BLaER1 treated with 17β-estradiol and CSF1 and Interleukin-3, amounts not matched to agents 10 nM and 100 nM (cell line): ENCODE measurements at regions not wholly inside any gene's neighbourhood (a gene's known extent, or its start where the extent isn't known, plus 50 kb on each side); places are given as distances from the start of the nearest gene placed in this dataset.
"Not testable (repeated sequence)": the region's sequence is repeated elsewhere in the genome, so short reads cannot be mapped to it uniquely, and the experiment has no call there.

Experiments
- H3K27ac ChIP-seq, 11 experiments: shearing (Covaris generic); formaldehyde crosslinking; 2 replicates each; pipeline ENCODE4 v1.8.1; 2022
- H3K27me3 ChIP-seq, 11 experiments: shearing (Covaris generic); formaldehyde crosslinking; 2 replicates each; pipeline ENCODE4 v1.8.1; 2022
- H3K36me3 ChIP-seq, 11 experiments: shearing (Covaris generic); formaldehyde crosslinking; 2 replicates each; pipeline ENCODE4 v1.8.1; 2022
- H3K4me1 ChIP-seq, 10 experiments: shearing (Covaris generic); formaldehyde crosslinking; 2 replicates each; pipeline ENCODE4 v1.8.1; 2022
- H3K4me2 ChIP-seq, 11 experiments: shearing (Covaris generic); formaldehyde crosslinking; 2 replicates each; pipeline ENCODE4 v1.8.1; 2022
- H3K4me3 ChIP-seq, 10 experiments: shearing (Covaris generic); formaldehyde crosslinking; 2 replicates each; pipeline ENCODE4 v1.8.1; 2022
- H3K9ac ChIP-seq, 11 experiments: shearing (Covaris generic); formaldehyde crosslinking; 2 replicates each; pipeline ENCODE4 v1.8.1; 2022
- H3K9me3 ChIP-seq, 11 experiments: shearing (Covaris generic); formaldehyde crosslinking; replicated peaks in 1 of 11; 2 replicates each; pipeline ENCODE4 v1.8.1; 2022
- H4K20me1 ChIP-seq, 11 experiments: shearing (Covaris generic); formaldehyde crosslinking; 2 replicates each; pipeline ENCODE4 v1.8.1; 2022
- Cebpa-rat ChIP-seq, 11 experiments: shearing (Covaris generic); IDR thresholded peaks; 2 replicates each; pipeline ENCODE4 v1.8.1; 2022

DNA sequence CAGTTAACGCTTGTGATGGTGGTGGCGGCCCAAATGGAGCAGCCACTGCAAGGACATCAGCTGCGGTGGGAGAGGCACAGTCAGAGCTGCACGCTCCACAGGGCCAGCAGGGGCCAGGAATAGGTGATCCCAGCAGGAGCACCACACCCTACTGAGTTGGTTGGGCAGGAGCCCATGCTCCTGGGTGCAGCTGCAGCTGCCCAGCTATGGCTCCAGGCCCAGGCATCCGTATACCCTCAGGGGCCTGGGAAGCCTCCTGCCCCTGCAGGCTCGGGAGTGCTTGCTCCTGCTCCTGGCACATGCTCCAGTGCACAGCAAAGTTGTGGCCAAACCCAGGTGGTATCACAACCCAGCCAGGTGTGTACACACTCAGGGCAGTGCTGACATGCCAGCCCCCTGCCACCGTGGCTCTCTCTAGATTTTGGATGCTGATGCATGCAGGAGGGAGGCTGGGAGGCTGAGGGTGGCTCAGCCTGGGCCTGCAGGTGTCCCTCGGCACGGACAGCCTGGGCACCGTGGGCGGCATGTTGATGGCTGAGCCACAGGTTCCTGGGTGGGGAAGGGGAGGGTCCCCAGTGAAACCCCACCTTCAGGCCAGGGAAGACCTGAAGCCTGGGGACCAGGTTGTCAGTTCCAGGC, 150.2 kb downstream of the CXXC4 start:
- Histone ChIP-seq H3K9ac (no peak overlapping the region), H3K27me3 (no peaks in the 10 kb centered on the region), H3K4me3 (no peak overlapping the region), H3K9me3 (peaks cover 17 to 21% (median 19%) of the 10 kb centered on the region in 11 experiments), H3K27ac (no peak overlapping the region), H3K4me2 (no peak overlapping the region), H3K36me3 (no peaks in the 10 kb centered on the region), H4K20me1 (no peaks in the 10 kb centered on the region), H3K4me1 (no peaks in the 10 kb centered on the region)
- TF ChIP-seq Cebpa-rat (IDR thresholded peaks at IDR 0.05), result no peak

DNA sequence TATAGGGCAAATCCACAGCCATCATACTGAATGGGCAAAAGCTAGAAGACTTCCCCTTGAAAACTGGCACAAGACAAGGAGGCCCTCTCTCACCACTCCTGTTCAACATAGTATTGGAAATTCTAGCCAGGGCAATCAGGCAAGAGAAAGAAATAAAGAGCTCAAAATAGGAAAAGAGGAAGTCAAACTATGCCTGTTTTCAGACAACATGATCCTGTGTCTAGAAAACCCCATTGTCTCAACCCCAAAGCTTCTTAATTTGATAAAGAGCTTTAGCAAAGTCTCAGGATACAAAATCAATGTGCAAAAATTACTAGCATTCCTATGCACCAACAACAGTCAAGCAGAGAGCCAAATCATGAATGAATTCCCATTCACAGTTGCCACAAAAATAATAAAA, 160.3 kb downstream of the CXXC4 start:
- no peak overlapping the region for H3K4me3 ChIP-seq
- H3K27me3 ChIP-seq, result no peaks in the 10 kb centered on the region
- no peaks in the 10 kb centered on the region for H3K4me1 ChIP-seq
- H4K20me1 ChIP-seq, result no peaks in the 10 kb centered on the region
- H3K9me3 ChIP-seq, result peaks cover 0 to 6% (median 0%) of the 10 kb centered on the region in 11 experiments; a peak in 2 of 22 replicates
- H3K9ac ChIP-seq, result no peak overlapping the region
- H3K36me3 ChIP-seq, result no peaks in the 10 kb centered on the region
- no peak overlapping the region for H3K27ac ChIP-seq
- no peak for TF ChIP-seq Cebpa-rat (IDR thresholded peaks at IDR 0.05)
- H3K4me2 ChIP-seq, result no peak overlapping the region

DNA sequence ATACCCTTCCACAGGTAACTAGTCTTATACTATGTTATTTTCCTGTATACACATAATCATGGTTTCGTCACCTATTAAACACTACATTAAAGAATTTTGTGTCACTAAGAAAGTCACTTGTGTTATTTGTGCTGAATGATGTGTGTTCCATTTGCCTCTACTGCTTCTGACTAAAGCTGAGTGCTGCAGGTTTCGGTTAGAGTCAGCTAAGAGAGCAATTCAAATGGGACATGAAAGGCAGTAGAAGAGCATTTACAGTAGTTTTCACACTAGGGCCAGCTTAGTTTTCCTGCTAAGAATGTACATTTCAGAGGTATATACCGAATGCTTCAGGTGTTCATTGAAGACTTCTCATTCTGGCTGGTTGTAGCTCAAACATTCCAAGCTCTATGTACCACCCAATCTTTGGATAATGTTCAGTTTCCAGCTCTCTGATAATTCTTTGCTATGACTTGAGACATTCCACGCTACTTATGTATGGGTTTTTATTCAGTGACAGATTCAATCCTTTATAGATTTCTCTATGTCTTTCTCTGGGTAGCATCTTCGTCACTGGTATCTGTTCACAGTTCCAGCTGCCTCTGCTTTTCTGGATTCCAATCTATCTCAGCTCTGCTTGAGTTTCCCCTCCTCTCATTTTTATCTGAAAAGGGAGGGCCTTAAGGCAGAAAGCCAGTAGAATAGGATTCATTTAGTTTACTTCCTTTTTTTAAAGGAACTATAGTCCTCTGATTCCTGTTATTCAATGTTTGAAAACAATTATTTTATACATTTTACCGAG, 164.4 kb downstream of the CXXC4 start:
- TF ChIP-seq Cebpa-rat (IDR thresholded peaks at IDR 0.05), result no peak
- H3K4me2 ChIP-seq, result no peak overlapping the region
- H3K9me3 ChIP-seq, result peaks cover 0 to 6% (median 0%) of the 10 kb centered on the region in 11 experiments; a peak in 2 of 22 replicates
- H4K20me1 ChIP-seq, result no peaks in the 10 kb centered on the region
- no peak overlapping the region for H3K27ac ChIP-seq
- H3K36me3 ChIP-seq, result no peaks in the 10 kb centered on the region
- H3K9ac ChIP-seq, result no peak overlapping the region
- no peaks in the 10 kb centered on the region for H3K4me1 ChIP-seq
- H3K4me3 ChIP-seq, result no peak overlapping the region
- H3K27me3 ChIP-seq, result no peaks in the 10 kb centered on the region

DNA sequence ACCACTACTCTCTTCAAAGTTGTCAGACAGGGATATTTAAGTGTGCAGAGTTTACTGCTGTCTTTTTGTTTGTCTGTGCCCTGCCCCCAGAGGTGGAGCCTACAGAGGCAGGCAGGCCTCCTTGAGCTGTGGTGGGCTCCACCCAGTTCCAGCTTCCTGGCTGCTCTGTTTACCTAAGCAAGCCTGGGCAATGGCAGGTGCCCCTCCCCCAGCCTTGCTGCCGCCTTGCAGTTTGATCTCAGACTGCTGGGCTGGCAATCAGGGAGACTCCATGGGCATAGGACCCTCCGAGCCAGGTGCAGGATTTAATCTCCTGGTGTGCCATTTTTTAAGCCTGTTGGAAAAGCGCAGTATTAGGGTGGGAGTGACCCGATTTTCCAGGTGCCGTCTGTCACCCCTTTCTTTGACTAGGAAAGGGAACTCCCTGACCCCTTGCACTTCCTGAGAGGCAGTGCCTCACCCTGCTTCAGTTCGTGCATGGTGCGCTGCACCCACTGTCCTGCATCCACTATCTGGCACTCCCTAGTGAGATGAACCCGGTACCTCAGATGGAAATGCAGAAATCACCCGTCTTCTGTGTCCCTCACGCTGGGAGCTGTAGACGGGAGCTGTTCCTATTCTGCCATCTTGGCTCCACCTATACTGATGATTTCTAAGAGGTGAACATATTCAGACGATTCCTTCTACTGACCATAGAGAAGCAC, 167.6 kb downstream of the CXXC4 start:
- not testable (repeated sequence) for H3K27me3 ChIP-seq, H3K27ac ChIP-seq, H3K36me3 ChIP-seq, H3K4me3 ChIP-seq, H3K9me3 ChIP-seq, H3K4me1 ChIP-seq, H3K9ac ChIP-seq, H4K20me1 ChIP-seq, H3K4me2 ChIP-seq

DNA sequence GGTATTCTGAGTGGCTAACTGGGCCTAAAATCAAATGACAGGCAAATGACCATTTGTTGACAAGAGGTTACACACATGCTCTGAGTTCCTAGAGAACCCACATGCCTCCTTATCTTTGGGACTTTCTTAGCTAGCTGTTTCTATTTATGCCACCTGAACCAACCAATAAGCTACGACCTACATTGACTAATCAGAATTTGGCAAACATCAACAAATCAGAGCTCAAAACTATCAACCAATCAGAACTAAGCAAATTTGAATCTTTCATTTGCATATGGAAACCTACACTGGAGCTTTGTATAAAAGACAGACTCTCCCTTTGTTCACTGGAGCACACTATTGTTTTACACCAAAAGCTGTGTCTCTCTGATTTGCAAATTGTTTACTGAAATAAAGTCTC, 192.0 kb downstream of the CXXC4 start:
- Histone ChIP-seq H3K36me3 (no peaks in the 10 kb centered on the region), H4K20me1 (no peaks in the 10 kb centered on the region), H3K4me3 (no peak overlapping the region), H3K27ac (no peak overlapping the region), H3K4me2 (no peak overlapping the region), H3K9ac (no peak overlapping the region), H3K4me1 (no peaks in the 10 kb centered on the region), H3K9me3 (no peaks in the 10 kb centered on the region), H3K27me3 (no peaks in the 10 kb centered on the region)
- no peak for TF ChIP-seq Cebpa-rat (IDR thresholded peaks at IDR 0.05)

DNA sequence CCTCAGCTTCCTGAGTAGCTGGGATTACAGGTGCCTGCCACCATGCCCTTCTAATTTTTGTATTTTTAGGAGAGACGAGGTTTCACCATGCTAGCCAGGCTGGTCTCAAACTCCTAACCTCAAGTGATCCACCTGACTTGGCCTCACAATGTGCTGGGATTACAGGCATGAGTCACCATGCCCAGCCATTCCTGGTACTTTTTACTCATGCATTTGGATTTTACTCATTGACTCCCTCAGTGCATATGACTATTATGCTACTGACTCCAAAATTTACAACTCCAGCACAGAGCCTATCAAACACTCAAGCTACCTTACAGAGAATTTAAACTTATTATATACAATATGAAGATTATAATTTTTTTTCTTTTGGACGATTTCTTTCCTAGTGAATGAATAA, 199.9 kb downstream of the CXXC4 start:
- H4K20me1 ChIP-seq, result no peaks in the 10 kb centered on the region
- no peaks in the 10 kb centered on the region for H3K36me3 ChIP-seq
- TF ChIP-seq Cebpa-rat (IDR thresholded peaks at IDR 0.05), result no peak
- H3K27ac ChIP-seq, result no peak overlapping the region
- no peak overlapping the region for H3K4me2 ChIP-seq
- no peaks in the 10 kb centered on the region for H3K27me3 ChIP-seq
- H3K9me3 ChIP-seq, result no peaks in the 10 kb centered on the region
- no peaks in the 10 kb centered on the region for H3K4me1 ChIP-seq
- no peak overlapping the region for H3K9ac ChIP-seq
- H3K4me3 ChIP-seq, result no peak overlapping the region

DNA sequence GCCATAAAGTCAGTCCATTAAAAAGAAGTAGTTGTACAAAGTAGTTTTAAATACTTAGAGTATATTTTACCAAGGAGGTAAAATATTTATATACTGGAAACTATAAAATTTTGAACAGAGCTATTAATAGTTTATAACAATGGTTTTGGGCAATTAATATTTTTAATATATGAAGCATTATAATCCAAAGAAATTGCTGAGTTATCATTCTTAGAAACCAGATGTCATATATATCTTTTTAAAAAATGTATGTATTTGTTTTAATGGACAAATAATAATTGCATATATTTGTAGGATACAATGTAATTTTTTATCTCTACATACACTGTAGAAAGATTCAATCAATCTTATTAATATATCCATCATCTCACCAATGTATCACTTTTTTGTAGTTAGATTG, 207.8 kb downstream of the CXXC4 start:
- Histone ChIP-seq H3K4me2 (no peak overlapping the region), H3K4me3 (no peak overlapping the region), H3K9ac (no peak overlapping the region), H3K27me3 (no peaks in the 10 kb centered on the region), H3K27ac (no peak overlapping the region), H3K9me3 (no peaks in the 10 kb centered on the region), H4K20me1 (no peaks in the 10 kb centered on the region), H3K4me1 (no peaks in the 10 kb centered on the region), H3K36me3 (no peaks in the 10 kb centered on the region)
- no peak for TF ChIP-seq Cebpa-rat (IDR thresholded peaks at IDR 0.05)

DNA sequence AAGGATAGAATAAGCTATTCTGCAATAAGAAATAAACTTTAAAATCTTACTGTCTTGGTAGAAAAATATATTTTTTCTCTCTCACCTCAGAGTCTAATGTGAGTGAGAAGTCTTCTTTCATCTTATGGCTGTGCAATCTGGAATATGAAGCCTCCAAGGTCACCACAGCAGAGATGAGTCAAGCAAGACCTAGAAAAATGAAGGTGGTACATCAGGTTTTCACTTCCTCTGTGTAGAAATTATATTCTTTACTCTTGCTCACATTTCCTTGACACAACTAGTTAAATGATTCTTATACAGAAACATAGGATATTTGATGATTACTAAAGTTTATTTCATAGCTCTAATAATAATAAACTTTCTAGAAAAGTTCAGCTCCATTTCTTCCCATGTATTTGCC, 211.4 kb downstream of the CXXC4 start:
- TF ChIP-seq Cebpa-rat (IDR thresholded peaks at IDR 0.05), result no peak
- Histone ChIP-seq H3K9me3 (no peaks in the 10 kb centered on the region), H3K27ac (no peak overlapping the region), H3K36me3 (no peaks in the 10 kb centered on the region), H3K9ac (no peak overlapping the region), H4K20me1 (no peaks in the 10 kb centered on the region), H3K27me3 (no peaks in the 10 kb centered on the region), H3K4me3 (no peak overlapping the region), H3K4me2 (no peak overlapping the region), H3K4me1 (no peaks in the 10 kb centered on the region)

DNA sequence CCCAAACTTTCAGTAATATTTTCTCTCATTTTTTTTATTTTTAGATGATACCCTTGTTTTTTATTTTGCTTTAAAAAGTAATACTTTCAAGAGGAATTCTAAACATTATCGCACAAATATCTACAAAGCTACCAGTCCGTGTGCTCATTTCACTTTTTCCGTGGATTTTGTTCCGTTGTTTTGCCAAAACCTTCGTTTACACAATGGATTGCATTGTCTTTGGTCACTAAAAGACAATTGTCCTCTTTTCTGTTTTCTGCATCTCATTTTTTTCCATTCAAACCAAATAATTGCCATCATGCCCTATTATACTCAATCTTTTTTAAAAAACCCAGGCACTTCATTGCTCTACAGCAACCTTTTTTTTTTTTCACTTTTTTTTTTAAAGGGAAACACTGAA, 214.9 kb downstream of the CXXC4 start:
- H3K27me3 ChIP-seq, result no peaks in the 10 kb centered on the region
- H3K9me3 ChIP-seq, result no peaks in the 10 kb centered on the region
- no peak overlapping the region for H3K4me3 ChIP-seq
- H3K27ac ChIP-seq, result no peak overlapping the region
- no peak for TF ChIP-seq Cebpa-rat (IDR thresholded peaks at IDR 0.05)
- H3K4me1 ChIP-seq, result no peaks in the 10 kb centered on the region
- no peak overlapping the region for H3K4me2 ChIP-seq
- H3K9ac ChIP-seq, result no peak overlapping the region
- no peaks in the 10 kb centered on the region for H4K20me1 ChIP-seq
- H3K36me3 ChIP-seq, result no peaks in the 10 kb centered on the region

DNA sequence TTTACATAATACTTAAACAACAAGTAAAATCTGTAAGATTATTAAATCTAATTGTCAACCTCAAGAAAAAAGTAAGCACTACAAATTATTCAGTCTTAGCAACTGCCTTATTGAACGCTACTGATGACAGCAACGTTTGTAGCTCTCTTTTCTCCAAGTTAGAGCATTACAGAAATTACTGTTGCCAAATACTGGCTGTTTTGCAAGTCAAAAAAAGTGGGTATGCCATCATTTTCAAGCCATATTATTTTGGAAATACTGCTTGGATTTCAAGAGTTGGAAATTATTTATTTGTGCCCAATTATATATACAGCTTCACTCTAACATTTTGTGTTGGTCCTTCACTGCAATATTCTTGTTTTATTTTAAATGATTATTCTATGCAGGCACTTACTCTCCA, 221.7 kb downstream of the CXXC4 start:
- Histone ChIP-seq H3K27ac (no peak overlapping the region), H3K4me1 (no peaks in the 10 kb centered on the region), H3K36me3 (no peaks in the 10 kb centered on the region), H3K9me3 (no peaks in the 10 kb centered on the region), H3K9ac (no peak overlapping the region), H3K4me2 (no peak overlapping the region), H3K4me3 (no peak overlapping the region), H3K27me3 (no peaks in the 10 kb centered on the region), H4K20me1 (no peaks in the 10 kb centered on the region)
- no peak for TF ChIP-seq Cebpa-rat (IDR thresholded peaks at IDR 0.05)

DNA sequence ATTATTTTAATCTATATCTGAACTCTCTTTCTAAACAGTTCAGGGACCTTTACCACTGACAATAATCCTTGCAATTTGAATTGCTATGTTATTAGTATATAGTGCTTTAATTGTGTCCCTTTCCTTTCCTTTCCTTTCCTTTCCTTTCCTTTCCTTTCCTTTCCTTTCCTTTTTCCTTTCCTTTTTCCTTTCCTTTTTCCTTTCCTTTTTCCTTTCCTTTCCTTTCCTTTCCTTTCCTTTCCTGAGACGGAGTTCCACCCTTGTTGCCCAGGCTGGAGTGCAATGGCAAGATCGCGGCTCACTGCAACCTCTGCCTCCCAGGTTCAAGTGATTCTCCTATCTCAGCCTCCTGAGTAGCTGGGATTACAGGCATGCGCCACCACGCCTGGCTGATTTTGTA, 225.1 kb downstream of the CXXC4 start:
- H3K4me3 ChIP-seq, H4K20me1 ChIP-seq, H3K4me1 ChIP-seq, H3K27ac ChIP-seq, H3K36me3 ChIP-seq, H3K4me2 ChIP-seq, H3K9me3 ChIP-seq, H3K27me3 ChIP-seq, H3K9ac ChIP-seq: not testable (repeated sequence)
